ENCODE measurements at regions not wholly inside any gene's neighbourhood (a gene's known extent, or its start where the extent isn't known, plus 50 kb on each side); places are given as distances from the start of the nearest gene placed in this dataset.
A peak's percentile ranks its signal among the peaks of the same experiment; 100 is the strongest.

DNA sequence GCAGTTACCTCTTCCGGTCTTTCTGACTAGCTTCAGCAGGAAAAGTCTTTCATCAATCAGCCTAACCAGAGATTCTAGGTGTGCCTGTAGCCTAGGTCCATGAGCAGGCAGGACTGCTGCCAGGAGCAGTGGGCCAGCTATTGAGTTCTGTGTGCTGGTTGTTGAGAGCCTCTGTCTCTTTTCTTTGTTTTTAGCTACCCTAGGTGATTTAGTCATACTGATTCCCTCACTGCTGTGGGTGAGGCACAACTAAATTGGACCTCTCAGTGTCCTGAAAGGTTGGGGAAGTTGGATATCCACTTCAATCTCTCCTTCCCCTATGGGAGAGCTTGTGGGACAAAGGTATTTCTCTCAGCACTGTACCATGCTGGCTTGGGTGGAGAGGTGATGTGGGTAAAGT lies 354.9 kb downstream of the GPAT3 start:
- no peak for DNase-seq

GRCh38 chr4:83890231-83890630 lies 354.3 kb downstream of the GPAT3 start:
- DNase-seq, result peak; percentile 7

- peak; percentile 38 for DNase-seq
These were observed 353.9 kb downstream of the GPAT3 start for GRCh38 chr4:83889802-83890201.

GRCh38 chr4:83885256-83886182 lies 349.6 kb downstream of the GPAT3 start:
- no peak for DNase-seq

DNA sequence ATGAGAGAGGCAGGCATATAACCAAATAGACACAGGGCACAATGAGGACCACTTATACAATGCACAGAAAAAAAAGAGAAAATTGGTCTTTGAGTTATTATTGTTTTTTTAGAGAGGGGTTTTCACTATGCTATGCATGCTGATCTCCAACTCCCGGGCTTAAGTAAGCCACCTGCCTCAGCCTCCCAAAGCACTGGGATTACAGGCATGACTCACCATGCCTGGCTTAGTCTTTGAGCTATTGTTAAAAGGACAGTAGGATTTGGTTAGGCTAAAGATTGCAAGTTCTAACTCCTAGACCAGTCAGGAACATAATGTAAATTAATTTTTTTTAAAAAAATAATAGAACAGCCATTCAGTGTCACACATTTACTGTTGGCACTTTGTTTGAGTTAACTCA lies 340.1 kb downstream of the GPAT3 start:
- peak; percentile 7 for DNase-seq

DNA sequence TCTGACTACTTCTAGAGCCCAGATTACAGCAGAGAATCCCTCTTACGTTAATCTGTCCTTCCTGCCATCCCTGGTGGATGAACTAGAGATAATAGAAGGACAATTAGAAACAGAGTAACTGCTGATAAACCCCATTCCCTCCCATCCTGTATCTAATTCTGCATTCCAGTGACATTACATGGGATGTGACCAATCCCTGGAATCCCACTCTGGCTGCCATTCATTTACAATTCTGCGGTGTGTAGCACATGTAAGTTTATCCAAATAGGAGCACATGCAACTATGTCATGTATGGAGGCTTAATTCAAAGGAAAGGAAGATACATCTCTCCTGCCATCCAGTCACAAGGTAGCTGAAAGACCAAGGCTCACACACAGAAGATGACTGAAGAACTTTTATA lies 339.5 kb downstream of the GPAT3 start:
- peak; percentile 28 for DNase-seq

GRCh38 chr4:83873996-83874395 lies 338.1 kb downstream of the GPAT3 start:
- DNase-seq, result no peak

DNA sequence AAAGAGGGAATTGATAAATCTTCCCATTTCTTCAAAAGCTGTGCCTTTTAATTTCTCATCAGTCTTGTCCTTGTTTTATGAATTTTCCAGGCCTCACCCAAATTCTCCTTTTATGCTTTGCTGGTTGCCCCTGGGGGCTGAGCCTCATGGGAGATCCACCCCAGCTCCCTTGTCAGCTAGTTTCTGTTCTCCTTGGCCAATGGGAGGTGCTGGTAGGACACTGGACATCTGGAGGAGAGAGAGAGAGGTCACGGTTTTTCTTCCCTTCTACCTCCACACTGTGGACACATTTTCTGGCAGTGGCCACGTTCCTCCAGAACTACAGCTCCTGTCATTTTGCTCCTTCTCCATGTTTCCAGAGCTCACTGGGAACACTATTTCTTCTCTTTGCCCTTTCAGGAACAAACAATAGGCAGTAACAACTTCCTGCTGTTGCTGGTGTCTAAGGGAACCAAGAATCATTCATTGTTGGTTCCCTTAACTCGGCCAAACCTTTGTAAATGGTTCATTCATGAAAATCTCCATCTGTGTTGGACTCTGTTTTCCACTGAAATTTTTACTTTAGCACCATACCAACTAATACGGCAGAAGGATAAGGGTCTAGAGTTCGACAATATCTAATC lies 334.5 kb downstream of the GPAT3 start:
- DNase-seq, result no peak

- peak; percentile 13 for DNase-seq
These were observed 331.1 kb downstream of the GPAT3 start for GRCh38 chr4:83866834-83867621.

DNA sequence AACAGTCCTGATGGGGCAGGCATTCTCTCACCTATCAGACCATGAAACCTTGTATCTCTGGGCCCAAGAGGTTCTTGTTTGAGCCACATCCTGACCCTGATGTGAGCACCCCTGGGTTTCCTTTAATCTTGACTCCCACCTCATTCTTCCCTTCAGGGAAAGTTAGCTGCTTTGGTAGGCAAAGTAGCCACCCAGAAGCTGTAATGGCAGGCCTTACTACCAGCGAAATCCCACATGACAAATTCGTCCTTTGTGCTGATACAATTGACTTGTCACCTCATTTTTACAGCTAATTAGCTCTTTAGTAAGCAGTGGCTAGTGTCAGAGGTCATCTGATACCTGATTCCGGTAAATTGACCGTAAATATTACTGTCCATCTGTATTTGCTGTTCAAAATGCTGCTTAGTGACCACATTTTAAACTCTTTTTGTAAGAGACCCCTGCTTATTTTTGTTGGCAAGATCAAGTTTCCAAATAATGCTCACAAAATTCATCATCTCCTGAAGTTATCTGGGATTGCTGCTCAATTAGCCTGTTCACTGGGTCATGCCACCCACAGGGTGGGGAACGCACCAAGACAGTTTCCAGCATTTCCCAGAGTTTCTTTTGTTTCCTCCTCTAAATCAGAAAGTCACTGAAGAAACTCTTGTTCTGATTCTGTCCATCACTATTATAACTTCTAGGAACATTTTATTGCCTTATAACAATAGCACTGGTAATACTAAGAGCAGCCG lies 329.7 kb downstream of the GPAT3 start:
- DNase-seq, result no peak

- no peak for DNase-seq
These were observed 328.3 kb downstream of the GPAT3 start for GRCh38 chr4:83864097-83864817.

DNA sequence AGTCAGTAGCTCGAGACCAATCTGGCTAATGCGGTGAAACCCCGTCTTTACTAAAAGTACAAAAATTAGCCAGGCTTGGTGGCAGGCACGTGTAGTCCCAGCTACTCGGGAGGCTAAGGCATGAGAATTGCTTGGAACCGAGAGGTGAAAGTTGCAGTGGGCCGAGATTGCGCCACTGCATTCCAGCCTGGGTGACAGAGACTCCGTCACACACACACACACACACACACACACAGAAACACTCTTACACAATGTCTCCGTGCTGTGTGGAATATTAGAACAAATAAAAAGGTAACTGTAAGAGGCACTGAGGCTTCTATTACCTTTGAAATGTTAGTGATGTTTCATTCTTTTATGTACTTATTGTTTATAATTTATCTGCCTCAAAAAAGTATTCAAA lies 326.6 kb downstream of the GPAT3 start:
- peak; percentile 25 for DNase-seq

DNA sequence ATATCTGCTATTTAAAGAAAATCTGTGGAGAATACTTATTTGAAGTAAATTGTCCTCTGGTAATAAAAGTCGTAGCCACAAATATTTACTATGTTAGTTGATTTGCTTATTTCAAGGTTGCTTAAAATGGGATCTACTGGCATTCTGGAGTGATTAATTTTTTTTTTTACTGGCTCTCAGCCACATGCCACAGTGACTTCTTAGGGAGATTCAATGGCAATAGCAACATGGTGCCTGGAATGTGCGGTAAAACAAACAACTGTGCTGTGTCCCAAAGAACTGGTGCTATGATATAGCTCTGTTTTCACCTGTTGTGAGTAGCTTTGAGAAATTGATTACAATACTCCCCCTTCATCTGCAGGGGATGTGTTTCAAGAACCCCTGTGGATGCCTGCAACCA lies 324.3 kb downstream of the GPAT3 start:
- DNase-seq, result peak; percentile 31

GRCh38 chr4:83858131-83858530 lies 322.2 kb downstream of the GPAT3 start:
- peak; percentile 40 for DNase-seq

- DNase-seq, result peak; percentile 97
These were observed 319.1 kb downstream of the GPAT3 start for GRCh38 chr4:83855044-83855443.

GRCh38 chr4:83852085-83852451 lies 316.2 kb downstream of the GPAT3 start:
- DNase-seq, result peak; percentile 83

DNA sequence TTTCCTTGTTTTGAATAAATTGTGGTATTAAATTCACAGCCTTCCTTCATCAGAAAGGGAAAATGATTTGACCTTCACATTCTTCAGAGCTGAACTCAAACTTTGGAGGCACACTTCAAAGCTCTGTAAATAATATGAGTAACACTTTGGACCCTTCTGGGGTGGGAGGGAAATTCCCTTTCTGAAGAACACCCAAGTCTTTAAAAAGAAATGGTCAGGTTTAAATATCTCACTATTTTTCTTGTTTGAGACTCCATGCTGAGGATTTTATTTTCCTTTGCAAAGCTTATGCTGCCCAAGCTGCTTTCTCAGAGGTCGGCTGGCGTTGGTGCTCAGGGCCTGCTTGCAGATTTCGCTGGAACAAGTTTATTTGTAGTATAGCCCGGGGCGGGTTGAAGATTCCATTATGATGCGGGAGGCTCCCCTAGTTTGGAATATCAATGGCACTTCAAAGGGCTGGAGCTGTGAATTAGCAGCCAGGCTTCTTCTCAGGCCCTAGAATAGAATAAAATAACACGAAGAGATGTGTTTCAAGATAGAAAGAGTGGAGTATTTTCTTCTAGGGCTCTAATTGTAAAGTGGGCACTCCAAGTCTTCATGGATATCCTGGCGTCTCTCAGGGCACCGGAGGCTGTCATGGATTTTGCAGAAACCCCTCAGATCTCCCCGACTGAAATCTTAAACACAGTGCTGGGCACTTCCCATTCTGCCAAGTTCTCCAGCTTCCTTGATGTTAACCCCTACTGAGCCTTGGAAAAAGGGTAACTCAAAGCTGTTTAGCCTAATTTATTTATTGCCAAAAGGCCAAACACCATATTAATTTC lies 315.6 kb downstream of the GPAT3 start:
- peak; percentile 58 for DNase-seq

DNA sequence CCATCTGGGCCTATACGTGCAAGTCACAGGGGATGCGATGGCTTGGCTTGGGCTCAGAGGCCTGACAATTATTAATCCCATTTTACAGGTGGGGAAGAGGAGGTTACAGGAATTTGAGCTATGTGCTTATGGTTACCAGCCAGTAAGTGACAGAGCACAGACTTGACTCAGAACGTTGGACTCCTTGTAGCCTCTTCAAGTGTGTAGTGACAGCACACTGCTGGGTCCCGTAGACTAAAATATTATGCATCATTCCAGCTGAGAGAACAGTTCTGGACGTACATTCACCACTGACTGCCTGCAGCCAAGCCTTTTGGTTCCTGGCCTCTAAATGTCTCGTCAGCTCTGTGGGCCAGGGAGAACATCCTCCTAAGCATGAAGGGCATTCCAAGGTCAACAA lies 314.5 kb downstream of the GPAT3 start:
- peak; percentile 21 for DNase-seq

DNA sequence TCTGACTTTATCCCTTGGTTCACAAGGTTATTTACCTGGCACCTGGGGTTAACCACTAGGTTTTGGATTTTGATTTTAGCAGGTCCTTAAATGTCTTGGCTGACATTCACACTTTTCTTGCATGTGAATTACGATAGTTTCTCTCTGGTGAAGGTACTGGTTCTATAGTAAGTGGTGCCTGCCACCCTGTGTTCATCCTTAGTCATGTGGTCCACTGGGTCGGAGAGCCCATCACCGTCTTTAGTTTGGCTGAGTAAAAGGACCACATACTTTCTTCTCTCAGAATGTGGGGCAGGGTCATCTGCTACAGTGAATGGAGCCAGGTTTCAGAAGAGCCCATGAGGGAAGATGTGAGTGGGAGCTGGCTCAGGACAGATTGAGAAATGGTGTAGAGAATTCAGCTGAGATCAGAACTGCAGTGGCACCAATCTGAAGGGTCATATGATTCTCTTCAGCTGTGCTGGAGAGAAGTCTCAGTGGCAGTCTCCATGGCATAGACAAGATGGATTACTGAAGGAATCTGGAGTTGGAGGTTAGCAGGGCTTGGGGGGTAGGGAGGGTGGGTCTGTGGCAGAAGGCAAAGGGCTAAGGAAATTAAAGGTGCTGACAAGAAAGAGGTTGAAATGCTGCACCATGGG lies 310.4 kb downstream of the GPAT3 start:
- no peak for DNase-seq

GRCh38 chr4:83839615-83840014 lies 303.7 kb downstream of the GPAT3 start:
- no peak for DNase-seq
